RPMI8226 (cell line): ENCODE measurements at regions not wholly inside any gene's neighbourhood (a gene's known extent, or its start where the extent isn't known, plus 50 kb on each side); places are given as distances from the start of the nearest gene placed in this dataset.

Experiments used
- DNase-seq: peaks from one replicate; pipeline ENCODE4 v3.0.0-alpha.2; 2015

- no peak for DNase-seq
Measured at GRCh38 chr6:77403424-77403823, 59.9 kb downstream of the HTR1B start.

GRCh38 chr6:77401231-77401630 lies 62.1 kb downstream of the HTR1B start:
- no peak for DNase-seq

DNA sequence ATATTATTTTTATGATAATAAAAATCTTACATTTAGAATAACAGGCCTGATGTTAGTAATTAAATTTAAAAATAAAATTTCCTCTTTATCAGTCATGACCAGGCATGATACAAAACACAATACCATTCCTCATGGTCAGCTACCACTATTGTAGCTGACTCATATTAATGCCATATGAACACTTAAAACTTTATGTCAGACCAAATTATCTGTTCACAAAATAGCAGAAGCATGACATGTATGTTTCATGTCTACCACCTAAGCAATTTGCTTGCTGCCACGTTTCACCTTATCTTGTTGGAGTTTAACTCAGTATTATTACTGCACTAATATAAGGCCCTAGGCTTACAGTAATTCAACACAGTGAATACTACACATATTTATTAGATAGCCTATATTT lies 65.7 kb downstream of the HTR1B start:
- DNase-seq: no peak

DNA sequence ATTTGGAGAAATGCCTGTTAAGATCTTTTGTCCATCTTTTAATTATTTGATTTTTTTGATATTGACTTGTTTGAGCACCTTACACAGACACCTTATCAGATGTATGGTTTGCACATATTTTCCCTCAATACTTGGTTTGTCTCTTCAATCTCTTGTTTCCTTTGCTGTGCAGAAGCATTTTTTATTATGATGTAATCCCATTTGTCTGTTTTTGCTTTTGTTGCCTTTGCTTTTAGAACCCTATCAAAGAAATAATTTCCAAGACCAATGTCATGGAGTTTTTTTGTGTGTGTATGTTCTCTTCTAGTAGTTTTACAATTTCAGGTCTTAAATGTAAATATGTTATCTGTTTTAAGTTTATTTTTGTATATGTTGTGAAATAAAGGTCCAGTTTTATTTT lies 73.9 kb downstream of the HTR1B start:
- DNase-seq: no peak

GRCh38 chr6:77383026-77383425 lies 80.3 kb downstream of the HTR1B start:
- DNase-seq: no peak

GRCh38 chr6:77373955-77374354 lies 89.3 kb downstream of the HTR1B start:
- DNase-seq: no peak

DNA sequence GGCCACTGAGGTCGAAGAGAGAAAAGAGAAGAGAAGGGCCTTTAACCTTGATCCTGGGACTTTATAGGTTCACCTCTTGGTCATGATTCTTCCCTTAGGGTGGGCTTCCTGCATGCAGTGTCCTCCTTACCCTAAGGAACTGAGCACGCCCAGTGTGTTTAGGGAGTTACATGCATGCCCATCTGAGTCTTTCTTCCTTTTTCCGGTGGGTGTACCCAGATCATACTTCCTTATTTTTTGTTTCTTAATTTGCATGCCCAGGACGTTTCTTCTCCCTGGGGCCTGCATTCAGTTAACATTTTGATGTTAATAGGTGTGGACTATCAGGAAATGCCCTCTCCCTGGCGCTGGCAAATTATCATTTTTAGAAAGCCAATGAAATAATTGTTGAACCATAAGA lies 91.5 kb downstream of the HTR1B start:
- DNase-seq: no peak

DNA sequence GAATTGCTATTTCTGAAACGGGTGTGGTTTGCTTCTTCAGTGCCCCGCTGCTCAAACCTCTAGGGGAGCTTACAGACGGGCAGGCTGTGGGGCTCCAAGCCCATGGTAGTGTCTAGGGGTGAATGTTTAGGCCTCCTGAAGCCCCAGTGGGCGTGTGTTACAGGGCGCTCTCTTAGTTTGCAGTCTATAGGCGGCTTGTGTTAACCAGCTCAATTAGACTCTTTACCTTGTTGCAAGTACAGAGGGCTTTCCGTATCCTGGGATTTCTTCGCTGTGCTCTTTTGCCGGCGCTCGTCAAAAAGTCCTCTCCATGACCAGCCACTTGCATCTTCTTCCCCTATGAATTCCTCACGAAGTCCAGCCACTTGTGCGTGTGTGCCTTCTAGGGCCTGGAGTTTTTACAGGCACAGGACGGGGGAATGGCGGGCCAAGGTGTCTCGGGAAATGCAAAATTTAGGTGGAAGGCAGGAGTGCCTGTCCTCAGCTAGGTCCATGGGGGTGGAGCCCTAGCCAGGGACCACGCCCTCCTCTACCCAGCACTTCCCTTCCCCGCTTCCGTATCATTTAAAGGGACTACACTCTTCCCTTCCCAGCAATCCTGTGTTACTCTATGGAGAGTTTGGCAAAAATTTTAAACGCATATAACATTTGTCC lies 94.5 kb downstream of the HTR1B start:
- DNase-seq: no peak

DNA sequence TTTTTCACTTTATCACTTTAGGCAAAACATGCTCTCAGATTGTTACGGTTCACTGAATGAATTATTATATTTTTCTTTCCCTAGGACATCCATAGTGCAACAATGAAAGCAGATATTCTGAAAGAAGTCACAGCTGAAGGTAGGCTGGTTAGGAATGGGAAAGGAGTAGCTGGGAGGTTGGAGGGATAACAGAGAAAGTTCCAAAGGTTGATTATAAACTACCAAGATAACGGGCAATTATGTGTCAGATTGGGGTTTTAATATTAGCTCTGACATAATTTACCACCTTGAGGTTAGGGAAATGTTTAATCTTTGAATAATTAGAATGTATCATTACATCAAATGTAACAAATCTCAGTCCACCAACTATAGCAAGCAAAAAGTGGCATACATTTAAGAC lies 96.5 kb downstream of the HTR1B start:
- DNase-seq: no peak

- no peak for DNase-seq
Measured at GRCh38 chr6:77363702-77364101, 99.6 kb downstream of the HTR1B start.

DNA sequence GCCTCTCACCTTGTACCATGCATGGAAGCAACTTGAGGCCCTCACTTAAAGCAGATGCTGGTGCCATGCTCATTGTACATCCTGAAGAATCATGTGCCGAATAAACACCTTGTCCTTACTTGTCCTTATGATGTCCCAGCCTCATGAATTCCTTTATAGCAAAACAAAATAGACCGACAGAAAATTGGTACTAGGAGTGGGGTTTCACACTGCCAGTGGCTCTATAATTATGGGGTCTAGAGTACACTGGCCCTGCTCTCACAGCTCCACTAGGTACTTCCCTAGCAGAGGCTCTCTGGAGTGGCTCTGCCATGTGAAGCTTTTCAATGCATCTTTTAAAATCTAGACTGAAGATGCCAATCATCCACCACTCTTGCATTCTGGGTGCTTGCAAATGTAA lies 101.2 kb downstream of the HTR1B start:
- no peak for DNase-seq

- no peak for DNase-seq
Measured at GRCh38 chr6:77361018-77361417, 102.3 kb downstream of the HTR1B start.

GRCh38 chr6:77356821-77357220 lies 106.5 kb downstream of the HTR1B start:
- DNase-seq: no peak

- DNase-seq: no peak
Measured at GRCh38 chr6:77354581-77354980, 108.7 kb downstream of the HTR1B start.

DNA sequence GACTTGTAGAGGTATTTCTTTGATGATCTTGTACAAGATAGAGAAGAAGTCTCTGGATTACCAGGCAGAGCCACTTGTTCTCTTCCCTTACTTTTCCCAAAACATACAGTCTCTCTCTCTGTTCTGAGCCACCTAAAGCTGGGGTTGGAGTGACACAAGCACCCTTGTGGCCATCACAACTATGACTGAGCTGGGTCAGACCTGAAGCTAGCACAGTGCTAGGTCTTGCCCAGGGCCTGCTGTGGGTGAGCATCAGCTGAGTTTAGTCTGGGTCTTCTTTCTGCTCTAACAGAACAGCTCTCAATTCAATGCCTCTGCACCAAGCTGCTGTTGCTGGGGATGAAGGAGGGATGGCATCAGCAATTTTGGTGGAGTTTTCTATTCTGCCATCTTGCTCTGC lies 110.2 kb downstream of the HTR1B start:
- DNase-seq: no peak

GRCh38 chr6:77341058-77341986 lies 122.0 kb downstream of the HTR1B start:
- DNase-seq: no peak

DNA sequence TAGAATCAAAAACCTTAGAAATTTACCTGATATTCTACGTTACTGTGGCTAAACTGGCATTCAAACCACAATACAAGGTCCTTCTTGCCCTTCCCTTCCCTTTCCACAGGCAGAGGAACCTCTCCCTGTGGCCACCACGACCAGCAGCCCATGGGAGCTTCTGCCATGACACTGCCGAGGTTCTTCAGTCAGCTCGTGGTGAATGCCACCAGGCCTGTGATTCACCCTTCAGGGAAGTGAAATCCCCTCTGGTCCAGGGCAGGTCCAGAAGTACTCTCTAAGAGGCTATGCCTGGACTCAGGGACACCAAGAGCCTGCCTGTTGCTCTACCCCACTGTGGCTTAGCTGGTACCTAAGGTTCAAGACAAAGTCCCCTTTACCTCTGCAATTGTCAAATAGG lies 123.0 kb downstream of the HTR1B start:
- DNase-seq: no peak

DNA sequence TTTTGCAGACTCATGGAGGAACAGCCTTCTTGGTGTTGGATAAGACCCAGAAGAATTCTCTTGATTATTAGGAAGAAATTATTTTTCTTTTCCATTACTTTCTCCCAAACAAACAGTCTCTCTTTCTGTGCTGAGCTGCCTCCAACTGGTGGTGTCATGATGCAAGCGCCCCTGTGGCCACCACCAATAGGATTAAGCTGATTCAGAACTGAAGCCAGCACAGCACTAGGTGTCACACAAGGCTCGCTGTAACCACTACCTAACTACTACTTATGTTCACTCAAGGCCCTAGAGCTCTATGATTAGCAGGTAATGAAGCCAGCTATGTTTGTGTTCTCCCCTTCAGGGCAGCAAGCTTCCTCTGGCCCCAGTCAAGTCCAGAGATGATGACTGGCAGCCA lies 123.4 kb downstream of the HTR1B start:
- DNase-seq: no peak

- DNase-seq: no peak
Measured at GRCh38 chr6:77337392-77337791, 125.9 kb downstream of the HTR1B start.

DNA sequence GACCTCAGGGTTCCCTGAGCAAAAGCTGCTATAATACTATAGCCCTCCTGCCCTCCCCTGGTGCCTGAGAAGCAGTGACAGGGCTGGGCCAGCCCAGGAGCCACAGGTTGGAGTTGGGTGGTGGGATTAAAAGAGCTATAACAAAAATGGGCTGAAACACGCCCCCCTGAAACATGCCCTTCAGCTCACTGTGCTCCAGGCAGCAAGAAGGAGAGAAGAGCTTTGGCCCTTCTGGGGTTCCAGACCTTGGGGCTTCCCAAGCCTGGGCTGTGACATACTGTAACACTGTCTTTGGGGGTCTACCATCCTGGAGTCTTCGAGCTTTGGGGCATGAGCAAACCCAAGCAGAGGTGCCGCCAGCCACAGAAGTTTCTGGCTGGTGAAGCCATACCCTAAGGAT lies 129.2 kb downstream of the HTR1B start:
- DNase-seq: no peak

DNA sequence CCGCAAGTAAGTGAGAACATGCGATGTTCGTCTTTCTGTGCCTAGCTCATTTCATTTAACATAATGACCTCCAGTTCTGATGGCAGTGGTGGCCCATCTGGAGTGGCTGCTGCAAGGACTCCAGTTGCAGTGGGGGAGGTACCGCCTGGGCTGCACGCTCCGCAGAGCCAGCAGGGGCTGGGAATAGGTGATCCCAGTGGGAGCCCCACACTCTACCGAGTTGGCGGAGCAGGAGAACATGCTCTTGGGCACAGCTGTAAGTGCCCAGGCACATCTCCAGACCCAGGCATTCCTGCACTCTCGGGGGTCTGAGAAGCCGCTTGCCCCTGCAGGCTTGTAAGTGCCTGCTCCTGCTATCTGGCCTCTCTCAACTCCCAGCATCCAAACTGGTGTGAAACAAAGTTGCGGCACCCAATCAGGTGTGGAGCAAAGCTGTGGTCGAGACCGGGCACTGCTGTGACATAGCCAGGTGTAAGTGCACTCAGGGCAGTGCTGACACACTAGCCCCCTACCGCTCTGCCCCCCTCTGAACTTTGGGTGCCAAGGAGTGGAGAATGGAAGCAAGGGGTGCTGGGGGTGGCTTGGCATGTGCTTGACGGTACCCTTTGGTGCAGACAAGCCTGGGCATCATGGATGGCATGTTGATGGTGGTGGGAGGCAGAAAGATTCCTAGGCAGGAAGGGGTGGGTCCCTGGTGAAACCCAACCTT lies 130.2 kb downstream of the HTR1B start:
- DNase-seq: no peak

GRCh38 chr6:77326711-77327110 lies 136.6 kb downstream of the HTR1B start:
- DNase-seq: no peak

DNA sequence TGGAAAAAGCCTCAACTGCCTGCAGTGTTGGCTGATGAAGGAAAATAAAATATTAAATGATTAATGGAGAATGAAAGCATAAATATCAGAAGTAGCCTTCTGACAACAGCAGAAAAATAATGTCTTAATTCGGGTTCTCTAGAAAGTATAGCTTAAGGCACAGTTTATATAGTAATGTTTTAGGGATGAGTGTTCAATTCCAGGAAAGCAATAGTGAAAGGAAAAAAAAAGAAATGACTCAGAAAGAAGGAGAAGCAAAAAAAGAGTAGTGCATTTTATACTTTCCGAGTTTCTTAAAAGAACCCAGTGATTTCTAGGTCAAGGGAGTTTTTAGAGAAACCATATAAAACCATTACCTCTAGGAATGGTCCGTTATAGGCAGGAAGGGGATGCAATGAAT lies 137.3 kb downstream of the HTR1B start:
- no peak for DNase-seq

DNA sequence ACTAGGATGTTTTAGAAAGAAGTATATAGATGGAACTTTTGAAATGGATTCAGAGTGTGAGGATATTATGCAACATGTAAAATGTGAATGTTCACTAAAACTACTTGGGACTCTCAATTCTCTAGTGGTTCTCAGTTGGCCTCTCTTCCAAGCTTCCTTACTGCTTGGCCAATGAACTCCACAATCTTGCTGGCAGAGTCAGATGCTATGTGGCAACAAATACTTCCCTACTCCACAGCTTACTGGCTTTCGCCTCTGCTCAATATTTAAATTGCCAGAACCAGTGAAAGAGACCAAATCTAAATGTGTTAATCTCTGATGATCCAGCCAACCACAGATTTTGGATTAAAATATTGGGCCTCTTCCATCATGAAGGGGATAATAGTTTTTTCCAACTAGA lies 138.4 kb downstream of the HTR1B start:
- DNase-seq: no peak
